ENCODE measurements at regions not wholly inside any gene's neighbourhood (a gene's known extent, or its start where the extent isn't known, plus 50 kb on each side); places are given as distances from the start of the nearest gene placed in this dataset.

DNA sequence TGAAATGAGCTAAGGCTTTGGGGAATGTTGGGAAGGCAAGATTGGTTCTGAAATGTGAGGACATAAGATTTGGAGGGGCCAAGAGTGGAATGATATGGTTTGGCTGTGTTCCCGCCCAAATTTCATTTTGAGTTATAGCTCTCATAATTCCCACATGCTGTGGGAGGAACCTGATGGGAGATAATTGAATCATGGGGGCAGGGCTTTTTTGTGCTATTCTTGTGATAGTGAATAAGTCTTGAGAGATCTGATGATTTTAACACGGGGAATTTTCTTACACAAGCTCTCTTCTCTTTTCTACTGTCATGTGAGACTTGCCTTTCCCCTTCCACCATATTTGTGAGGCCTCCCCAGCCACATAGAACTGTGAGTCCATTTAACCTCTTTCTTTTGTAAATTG, 157.6 kb upstream of the C1QTNF7 start:
- DNase-seq (ENCODE audit: low spot score), result no peak

DNA sequence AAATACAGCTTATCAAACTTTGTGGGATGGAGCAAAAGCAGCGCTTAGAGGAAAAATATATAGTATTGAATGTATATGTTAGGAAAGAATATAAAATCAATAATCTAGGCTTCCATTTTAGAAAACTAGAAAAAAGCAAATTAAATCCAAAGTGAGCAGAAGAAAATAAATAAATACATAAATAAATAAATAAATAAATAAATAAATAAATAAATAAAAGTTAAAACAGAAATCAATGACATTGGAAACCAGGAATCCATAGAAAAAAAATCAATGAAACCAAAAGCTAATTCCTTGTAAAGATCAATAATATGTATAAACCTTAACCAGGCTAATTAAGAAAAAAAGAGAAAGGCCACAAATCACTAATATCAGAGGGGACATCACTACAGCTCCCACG, 141.8 kb upstream of the C1QTNF7 start:
- DNase-seq (ENCODE audit: low spot score), result no peak

DNA sequence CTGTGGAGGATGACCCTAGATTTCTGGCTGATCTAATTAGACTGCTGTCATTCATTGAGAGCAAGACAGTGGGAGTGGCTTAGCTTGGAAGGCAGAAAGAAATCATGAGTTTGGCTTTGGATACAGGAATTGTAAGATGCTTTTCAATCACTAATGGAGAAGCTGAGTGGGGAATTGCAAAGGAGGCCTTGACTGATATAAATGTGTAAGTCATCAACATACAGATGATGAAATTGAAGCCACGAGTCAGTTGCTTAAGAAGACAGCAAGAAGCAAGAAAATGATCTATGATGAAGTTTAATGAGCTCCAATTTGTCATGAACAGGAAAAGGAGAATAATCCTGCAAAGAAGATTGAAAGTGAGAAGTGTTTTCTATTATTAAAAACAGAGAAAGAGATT, 136.7 kb upstream of the C1QTNF7 start:
- no peak for DNase-seq (ENCODE audit: low spot score)

DNA sequence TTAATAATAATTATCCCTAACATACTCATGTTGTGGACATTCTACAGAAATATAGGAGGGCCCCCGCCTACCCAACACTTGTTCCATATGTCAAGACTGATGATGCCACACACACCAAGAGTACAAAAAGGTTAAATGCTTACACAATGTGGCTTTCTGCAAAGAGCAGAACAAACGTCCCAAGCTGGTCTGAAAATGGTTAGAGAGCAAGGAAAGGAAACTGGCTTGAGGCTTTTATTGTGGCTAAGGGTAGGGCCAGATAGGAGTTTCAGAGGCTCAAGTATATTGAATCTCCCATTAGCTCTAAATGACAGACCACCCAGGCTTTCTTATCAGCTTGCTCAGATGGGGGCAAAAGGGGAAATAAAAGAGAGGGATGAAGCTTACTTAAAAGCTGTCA, 134.1 kb upstream of the C1QTNF7 start:
- DNase-seq (ENCODE audit: low spot score), result no peak

DNA sequence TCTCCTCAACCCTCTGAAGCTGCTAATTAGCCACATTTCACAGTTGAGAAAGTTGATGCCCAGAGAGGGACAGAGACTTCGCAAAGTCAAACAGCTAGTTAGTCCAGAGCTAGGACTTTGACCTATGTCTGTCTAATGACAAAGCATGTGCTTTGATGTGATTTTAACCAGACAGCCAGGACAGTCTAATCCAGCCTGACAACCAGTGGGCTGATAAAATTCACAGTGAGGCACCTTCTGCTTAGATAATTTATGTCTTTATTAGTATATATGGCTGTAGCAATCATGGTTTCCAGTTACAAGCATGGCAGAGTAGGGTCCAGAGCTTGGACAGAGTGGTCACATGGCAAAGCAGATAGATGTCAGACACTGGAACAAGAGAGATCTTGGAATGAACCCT, 133.6 kb upstream of the C1QTNF7 start:
- DNase-seq (ENCODE audit: low spot score), result no peak

DNA sequence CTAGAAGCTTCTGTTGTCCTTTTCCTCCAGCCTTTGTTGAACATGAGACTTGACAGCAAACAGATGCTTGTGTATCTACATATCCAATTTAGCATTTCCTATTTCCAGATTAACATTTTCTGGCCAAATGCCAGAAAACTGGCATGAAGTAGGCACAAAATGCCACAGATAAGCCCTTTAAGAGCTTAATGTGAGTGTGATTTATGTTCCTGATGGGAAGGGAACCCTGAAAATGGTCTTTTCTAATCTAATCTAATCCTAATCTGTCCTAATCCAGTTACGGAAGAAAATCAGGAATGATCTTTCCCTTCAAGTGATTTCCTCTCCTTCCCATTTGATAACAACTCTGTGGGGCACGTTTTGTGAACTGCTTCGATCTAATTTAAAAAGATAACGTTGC, 133.0 kb upstream of the C1QTNF7 start:
- DNase-seq (ENCODE audit: low spot score), result no peak

DNA sequence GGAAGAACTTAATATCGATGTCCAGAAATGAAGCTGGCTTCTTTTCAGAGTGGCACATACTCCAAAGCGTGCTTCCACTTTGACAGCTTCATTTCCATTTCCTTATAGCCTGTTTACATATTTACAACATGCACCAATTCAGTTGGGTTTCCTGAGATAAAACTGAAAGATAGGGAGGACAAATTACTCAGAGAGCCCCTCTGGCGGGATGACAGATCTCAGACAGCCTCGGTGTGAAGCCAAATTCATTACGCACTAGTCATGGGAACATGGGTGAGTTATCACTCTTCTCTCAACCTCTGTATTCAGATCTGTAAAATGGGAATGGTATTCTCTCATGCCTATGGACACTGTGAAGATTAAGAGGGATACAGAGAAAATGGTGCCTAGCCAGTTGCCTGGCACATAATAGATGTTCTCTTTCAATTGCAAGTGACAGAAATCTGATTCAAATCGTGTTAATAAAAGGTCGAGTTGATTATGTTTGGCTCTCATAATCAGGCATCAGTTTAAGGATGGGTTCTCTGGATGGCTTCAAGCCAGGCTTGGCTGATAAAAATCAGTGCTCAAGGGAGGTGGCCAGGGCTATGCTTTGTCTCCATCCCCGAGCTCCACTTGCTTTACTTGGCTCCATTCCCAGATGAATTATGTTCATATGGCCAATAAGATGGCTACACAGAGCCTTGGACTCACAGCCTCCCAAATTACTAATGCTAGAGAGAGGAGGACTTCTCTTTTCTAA, 132.2 kb upstream of the C1QTNF7 start:
- DNase-seq (ENCODE audit: low spot score), result no peak

DNA sequence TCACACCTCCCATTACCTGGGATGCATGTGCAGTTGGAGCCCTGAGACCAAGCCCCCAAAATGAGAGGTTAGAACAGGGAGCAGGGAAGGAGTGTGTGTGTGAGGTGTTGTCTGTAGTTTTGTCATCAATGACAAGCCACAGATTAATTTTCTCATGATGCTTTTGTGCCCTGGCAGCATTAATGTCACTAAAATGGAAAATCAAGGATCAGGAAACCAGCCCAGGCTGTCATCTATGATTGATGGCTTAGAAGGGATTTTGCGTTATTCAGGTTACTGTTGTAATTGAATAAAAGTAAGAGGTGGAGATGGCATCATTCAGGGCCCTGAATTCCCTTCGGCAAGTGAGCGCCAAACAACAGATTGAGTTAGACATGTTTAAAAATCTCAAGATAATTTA, 130.5 kb upstream of the C1QTNF7 start:
- no peak for DNase-seq (ENCODE audit: low spot score)

DNA sequence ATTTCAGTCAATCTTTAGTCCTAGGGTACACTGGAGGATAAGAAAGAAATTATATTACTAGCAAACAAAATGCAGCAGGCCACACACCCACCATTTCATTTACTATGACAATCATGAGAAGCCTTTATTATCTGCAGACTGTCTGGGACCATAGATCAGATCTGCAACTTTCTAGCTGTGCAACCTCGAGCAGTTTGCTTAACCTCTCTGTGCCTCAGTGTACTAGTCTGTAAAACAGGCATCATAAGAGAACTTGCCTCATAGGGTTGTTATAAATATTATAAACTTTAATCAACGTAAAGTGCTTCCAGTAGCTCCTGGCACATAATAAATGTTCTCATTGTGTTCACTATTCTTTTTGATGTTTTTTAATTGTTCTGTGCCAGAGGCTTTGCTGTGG, 128.2 kb upstream of the C1QTNF7 start:
- no peak for DNase-seq (ENCODE audit: low spot score)

DNA sequence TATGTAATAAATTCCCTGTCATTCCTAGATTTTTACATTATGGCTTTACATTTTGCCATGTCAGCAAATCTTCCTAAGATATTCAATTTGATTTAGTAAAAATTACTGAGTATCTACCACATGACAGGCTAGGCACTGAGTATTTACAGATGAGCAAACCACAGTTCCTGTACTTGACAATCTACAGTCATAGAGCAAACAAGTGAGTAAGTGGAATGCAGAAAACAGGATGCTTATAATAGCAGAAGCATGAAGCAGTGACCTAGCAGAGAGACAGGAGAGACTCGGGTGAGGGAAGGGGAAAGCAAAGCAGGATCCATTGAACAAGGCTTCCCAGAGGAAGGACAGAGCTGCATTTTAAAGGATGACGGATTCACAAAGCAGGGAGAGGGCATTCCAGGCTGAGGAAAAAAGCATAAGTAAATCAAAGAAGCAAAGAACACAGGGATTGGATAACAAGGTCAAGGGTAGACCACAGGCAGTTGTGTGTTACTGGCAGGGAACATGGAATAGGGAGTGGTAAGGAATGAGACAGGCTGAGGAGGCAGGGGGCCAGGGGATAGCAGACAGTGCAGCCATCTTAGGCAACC, 124.7 kb upstream of the C1QTNF7 start:
- peak; percentile 11 for DNase-seq (ENCODE audit: low spot score)

DNA sequence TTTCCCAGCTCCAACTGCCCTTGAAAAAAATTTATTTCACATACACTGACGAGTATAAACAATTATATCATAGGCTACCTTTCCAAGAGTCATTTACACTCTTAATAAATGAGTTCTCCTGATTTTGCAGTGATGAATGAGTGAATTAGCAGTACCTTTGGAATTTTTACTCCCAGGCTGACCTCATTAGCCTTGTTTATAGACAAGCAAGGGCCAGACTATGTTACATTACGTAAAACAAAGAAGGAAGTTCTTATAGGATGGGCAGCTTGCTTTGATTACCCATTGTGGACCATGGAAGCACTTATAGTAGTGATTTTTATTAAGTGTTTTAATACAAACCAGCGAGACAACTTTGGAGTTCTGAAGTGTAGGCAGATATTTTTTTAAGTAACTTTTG, 112.9 kb upstream of the C1QTNF7 start:
- DNase-seq (ENCODE audit: low spot score), result no peak

DNA sequence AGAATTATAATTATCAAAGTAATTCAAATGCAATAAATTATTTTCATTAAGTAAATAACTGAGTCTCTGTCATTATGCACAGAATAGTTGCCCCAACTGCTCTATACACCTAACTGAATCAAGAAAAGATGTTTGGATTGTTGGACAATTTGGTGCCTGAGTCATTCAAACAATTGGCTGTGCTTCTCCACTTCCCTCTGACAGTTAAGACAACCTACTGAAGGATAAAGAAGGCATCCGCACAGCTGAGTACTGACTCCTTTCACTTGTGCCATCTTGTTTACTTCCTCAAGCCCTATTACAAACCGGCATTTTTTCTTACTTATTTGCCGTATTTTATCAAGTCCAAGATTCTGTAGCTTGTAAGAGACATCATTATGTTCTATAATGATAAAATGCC, 110.6 kb upstream of the C1QTNF7 start:
- no peak for DNase-seq (ENCODE audit: low spot score)

DNA sequence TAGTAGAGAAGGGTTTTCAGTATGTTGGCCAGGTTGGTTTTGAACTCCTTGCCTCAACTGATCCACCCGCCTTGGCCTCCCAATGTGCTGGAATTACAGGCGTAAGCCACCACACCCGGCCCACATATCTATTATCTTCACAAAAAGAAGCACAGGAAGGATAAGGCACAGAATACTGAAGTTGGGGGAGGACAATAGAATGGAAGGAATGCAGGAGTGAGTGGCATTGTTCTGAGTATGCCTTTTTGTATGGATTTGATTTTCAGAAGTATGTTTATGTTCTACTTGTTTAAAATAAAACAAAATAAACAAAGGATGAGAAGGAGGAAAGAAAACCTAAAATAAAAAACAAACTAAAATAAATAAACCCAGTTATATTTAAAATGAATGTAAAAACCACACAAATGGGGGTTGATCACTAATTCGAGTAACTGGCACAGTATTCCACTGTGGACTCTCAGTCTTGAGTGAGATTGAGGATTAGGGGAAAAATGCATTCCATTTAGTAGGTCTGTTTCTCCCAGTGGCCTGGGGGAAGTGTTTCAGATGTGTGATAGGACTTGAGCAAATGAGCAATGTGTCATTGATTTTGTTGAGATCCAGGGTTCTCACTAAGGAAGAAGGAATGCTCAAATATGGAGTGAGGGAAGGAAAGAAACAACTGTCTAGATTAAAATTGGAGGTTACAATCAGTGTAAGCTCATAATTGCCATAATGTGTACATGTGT, 109.0 kb upstream of the C1QTNF7 start:
- DNase-seq (ENCODE audit: low spot score), result no peak

DNA sequence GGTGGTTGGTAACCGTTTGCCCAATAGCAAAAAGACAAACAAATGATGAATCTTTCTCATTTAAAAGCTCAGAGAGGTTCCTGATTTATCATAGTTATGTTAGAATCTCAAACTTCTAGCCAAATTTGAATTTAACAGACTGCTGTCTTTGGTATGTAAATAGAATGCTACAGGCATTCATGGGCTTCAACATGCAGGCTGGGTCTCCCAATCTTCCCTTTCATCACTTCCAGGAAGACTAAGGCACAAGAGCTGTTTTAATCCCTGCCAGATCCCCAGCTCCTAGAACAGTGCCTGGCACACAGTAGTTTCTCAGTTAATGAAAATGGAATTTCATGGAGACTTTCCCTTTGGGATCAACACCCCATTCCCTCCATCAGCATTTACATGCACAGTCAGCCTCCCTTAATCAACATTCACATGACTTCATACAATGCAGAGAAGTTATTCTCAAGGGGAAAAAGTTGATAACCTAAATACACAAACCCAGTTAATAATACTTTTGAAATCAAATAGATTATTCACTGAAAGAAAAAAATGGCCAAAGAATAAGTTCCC, 107.6 kb upstream of the C1QTNF7 start:
- no peak for DNase-seq (ENCODE audit: low spot score)

DNA sequence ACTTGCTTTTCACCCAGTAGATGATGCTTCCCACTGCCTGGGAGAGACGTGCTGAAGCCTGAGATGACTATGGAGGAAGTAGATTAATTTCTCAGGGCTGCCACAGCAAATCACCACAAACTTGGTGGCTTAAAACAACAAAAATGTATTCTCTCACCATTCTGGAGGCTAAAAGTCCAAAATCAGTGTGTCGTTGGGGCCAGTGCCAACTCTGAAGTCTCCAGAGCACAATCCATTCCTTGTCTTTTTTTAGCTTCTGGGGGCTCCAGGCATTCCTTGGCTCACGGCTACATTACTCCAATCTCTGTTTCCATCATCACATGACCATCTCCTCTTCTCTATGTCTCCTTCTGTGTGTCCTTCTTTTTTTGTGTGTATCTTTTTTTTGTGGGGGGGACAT, 105.8 kb upstream of the C1QTNF7 start:
- DNase-seq (ENCODE audit: low spot score), result no peak

DNA sequence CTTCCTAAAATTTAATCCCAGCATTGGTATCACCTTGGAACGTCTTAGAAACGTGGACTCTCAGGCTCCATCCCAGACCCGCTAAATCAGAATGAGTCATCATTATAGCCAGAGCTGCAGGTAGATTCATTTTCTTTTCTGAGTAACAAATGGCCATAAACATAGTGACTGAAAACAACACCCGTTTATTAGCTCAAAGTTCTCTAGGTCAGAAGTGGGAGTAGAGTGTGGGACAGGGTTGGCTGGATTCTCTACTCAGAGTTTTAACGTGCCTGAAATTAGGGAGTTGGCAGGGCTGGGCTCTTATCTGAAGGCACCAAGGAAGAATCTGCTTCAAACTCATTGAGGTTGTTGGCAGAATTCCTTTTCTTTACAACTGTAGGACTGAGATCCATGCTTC, 101.8 kb upstream of the C1QTNF7 start:
- no peak for DNase-seq (ENCODE audit: low spot score)

DNA sequence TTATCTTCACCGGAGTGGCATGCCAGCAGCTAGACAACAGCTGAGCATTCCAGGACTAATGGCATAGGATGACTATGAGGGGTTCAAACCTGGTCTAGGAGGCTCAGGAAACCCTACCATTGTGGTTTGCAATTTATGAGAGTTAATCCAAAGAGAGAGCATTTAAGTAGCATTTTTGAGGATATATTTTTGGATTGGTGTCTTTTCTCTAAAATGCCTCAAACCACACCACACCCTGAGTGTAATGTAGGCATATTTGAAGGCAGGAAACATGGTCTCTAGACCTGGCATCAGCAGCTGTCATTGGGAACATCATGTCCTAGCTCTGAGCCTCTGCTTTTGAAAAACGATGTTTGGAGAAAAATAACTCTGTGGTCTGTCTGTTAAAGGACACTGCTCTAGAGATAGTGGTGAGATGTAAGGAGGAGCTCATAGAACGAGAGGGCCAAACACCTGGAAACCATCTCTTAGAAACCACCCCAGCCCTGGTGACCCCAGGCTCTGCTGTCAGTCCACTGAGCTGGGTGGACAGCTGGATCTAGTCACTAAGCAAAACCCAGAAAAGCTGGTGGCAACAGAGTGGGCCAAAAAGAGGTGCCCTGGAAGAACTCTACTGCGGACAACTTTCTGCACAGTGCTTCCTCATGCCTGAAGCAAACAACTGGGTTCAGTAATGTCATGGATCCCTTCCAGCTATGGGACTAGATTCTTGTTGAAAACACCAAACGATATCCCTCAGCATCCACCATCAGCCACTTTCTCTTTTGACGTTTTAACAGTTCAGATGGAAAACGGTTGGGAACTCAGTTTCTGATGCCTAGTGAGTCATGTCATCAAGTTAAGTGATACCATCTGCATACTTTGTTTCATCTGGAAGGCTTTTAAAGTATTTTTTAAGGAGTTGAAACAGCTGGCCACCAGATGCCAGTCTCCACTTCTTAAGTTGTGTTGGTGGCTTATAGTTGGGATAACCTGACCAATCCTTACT, 100.2 kb upstream of the C1QTNF7 start:
- DNase-seq (ENCODE audit: low spot score), result no peak

DNA sequence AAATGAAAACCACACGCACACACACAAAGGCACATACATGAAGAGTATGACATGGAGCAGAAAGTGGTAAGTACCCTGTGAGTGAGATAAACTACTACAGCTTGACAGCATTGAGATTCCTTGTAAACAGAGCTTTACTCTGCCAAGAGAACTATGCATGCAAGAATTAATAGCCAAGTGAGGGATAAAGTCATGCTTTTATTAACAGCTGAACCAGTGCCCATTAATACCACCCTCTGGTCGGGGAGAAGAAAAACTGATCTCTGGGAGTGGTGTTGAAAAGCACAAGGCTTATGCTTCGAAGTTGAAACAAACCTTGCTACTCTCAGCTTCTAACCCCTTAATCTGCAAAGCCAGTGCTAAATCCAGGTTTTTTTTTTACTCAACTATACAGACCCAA, 95.9 kb upstream of the C1QTNF7 start:
- no peak for DNase-seq (ENCODE audit: low spot score)

DNA sequence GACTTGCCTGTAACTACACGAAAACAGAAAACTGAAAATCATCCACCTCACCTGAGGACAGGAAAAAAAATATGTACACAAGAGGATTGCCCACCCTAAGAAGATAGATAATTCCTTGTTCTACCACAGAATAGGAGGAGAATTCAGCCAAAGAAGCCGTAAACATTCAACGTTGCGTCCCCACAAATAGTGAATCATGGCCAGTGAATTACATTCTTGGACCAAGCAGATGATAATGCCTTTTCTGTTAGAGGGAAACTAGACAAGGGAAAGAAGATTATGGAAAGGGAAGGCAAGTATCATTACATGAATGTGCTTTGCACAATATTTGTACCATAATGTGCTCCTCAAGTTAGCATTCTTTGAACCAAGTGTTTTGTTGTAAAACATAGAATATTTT, 95.5 kb upstream of the C1QTNF7 start:
- DNase-seq (ENCODE audit: low spot score), result no peak

DNA sequence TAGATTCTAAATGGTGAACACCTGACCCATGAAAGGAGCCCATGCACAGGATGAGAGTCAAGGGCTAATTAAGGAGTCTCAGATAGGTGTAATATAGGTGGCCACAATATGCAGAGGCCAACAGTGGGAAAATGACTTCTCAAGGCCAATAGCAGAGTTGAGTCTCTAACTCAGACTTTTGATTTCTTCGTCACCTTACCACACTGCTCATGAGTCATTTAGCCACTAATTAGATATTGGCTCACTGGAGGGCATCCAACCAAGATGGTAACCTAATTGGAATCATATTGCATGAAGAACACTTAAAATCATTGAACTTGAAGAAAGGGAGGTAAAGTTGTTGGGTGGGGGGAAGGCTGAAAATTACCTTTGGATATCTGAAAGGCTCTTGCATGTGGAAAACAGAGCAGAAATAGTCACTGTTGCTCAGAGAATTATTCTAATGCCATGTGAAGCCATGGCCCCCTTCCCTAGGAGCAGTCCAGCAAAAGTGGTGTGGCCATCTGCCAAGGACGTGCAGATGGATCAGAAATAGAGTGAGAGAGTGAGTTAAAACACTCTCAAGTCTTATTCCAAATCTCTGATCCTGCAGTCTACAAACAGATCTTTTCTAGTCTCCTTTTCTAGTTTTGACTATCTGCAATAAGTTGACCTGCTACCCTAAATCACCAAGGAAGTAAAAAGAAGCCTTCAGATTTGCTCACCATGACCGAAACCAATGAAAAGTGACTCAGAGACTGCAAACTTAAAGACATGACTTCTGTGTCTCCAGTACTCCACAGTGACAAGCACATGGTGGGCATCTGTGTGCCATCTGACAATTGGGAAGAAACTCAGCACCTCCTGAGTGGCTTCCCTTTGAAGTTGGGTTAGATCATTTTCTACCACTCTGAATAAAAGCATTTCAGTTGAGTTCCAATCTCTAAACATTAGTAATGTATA, 93.9 kb upstream of the C1QTNF7 start:
- no peak for DNase-seq (ENCODE audit: low spot score)
